ENCODE measurements at regions not wholly inside any gene's neighbourhood (a gene's known extent, or its start where the extent isn't known, plus 50 kb on each side); places are given as distances from the start of the nearest gene placed in this dataset.

GRCh38 chr6:22727710-22728109 lies 158.3 kb downstream of the HDGFL1 start:
- TF ChIP-seq POLR2AphosphoS5 (IDR thresholded peaks at IDR 0.05; ENCODE audit: borderline replicate concordance, low read depth, low read length) (no peak), EZH2 (IDR thresholded peaks at IDR 0.05) (no peak), FOXP2 (optimal IDR thresholded peaks at IDR 0.05; ENCODE audit: control extremely low read depth, extremely low read length, insufficient read depth) (no peak)
